Left renal cortex interstitium (tissue), 4 donors: ENCODE measurements at regions not wholly inside any gene's neighbourhood (a gene's known extent, or its start where the extent isn't known, plus 50 kb on each side); places are given as distances from the start of the nearest gene placed in this dataset.

Source experiments
- DNase-seq, 4 donors: peaks; one replicate each; pipeline ENCODE4 v3.0.0-alpha.2; 2013; ENCODE audit warnings: low read depth in 4 of 4, low spot score in 2 of 4, missing footprints in 1 of 4

DNA sequence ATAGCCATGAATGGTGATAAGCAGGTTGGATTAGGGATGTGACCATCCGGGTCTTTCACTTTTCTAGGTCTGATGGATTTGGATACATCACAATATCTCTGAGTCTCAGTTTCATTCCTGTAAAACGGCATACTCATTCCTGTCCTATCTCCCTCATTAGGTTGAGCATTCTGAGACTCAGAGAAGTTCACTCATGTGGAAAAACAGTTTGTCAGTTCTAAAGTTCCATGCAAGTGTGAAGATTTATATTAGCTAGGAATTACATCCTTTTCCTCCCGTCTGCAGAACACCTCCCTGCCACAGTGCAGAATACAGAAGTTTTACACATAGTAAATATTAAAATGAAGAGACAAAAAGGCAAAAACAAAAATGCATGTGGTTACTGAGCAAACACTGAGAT is 94.2 kb upstream of the SLC25A13 start:
- no peak for DNase-seq

DNA sequence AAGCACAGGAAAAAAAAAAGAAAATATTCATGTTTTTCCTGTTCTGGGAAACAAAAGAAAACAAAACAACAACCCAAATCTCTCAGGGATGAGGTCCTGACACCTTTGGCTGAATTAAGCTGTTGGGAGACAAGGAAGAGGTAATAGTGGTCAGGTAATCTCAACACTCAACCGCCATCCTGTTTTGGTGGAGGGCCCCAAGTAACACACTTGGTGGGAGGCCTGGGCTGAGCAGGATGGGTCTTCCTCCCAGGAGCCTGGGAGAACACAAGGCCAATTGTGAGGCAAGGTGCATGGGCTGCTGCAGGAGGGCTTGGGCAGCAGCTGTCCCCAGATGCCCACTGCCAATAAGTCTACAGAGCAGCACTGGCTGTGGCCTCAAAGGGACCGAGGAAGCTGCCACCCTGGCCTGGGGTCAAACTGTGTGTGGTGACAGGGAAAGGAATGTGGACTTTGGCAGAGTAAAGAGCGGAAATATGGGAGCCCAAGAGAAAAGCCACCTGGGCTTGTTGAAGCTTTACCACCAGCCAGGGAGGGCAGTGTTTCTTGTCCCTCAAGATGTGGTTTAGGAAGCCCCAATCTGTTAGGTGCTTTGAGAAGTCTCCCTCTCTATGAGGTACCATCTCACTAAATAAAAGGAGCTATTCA is 93.5 kb upstream of the SLC25A13 start:
- DNase-seq, result no peak

DNA sequence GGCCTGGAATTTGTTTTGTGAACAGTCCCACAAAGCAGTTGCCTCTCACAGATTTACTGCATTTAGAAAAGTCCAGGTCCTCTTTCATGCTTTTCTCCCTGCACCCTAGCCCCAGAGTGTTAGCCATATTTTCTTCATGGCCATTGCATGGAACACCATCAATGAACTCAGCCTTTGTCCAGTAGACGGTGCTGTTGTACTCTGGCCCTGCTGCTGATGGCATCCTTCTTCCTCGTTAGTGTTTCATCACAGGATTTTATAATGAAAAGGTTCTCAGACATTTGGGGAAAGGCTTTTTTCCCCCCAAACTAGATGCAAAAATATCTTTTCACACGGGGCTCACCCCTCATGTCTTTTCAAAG is 93.0 kb upstream of the SLC25A13 start:
- DNase-seq, result no peak

DNA sequence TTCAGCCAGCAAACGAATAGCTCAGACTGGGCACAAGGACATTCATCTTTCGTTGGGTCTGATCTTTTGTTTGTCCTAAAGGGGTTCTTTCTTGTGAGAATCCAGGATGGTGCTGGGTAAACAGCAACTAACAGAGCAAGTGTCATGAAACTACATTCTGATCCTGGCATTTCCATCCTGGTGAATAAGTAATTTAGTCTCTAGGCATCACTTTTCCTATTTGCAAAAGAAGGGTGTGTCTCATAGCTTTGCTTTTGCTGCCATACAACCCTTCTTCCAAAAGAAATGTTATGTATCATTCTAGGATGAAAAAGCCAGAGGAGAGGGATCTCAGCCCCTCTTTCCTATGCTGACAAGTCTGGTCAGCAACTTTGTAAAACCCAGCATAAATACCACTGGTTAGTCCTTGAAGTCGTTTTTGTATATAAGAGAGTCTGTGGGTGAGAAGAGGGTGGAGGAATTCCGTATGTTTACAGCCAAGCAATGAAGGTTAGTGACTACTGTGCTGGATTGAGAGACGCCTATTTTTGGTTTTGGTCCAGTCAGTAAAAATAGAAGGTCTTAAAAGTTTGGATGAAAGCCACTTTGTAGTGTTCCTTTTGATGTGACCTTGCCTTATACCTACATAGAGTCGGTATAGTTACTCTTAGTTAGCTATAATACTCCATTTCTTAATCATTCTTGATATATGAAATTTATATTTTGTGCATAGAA is 88.4 kb upstream of the SLC25A13 start:
- DNase-seq, result no peak

DNA sequence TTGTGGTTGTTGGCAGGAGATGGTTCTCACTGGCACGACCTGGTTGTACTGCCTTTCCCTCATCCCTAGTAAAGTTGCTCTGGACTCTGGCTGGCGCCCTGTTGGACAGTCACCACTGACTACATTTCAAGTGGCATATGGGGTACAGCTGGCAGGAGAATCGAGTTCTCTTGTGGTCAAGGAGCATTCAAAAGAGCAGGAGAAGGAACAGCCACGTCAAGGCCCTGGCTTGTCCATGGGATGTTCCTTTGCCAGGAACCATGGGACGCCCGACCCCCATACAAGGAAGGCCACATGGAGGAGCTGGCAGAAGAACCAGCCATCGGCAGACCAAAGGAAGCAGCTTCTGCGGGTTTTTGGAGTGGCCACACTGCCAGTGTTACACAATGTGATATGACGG is 87.0 kb upstream of the SLC25A13 start:
- no peak for DNase-seq

DNA sequence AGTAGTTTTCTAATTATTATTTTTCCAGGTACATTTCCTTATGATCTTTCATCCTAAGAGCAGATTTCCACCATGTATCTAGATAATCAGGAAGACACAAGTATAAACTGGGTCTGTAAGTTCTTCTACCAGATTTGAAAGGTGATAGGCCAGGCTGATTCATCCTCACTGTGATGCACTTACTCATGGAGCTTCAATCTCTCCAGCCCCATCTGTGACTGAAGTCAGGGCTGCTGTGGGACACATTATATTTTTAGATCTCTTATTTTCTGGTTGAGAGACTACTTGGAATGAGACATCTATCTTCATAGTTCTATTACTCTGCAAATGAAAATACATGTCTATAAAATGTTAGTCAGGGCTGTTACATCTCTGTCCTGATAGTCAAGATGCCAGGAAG is 85.5 kb upstream of the SLC25A13 start:
- DNase-seq, result no peak

DNA sequence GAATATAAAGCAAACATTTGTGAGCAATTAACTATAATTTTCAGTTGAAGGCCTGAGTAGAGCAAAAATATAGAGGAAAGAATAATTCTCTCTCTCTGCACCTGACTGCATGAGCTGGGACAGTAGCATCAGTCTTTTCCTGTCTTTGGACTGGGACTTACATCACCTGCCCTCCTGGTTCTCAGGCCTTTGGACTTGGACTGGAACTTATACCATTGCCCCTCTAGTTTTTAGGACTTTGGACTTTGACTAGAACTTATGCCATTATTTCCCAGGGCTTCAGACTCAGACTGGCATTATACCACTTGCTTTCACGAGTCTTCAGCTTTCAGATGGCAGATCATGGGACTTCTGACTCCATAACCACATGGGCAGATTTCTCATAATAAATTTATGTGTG is 81.0 kb upstream of the SLC25A13 start:
- no peak for DNase-seq

DNA sequence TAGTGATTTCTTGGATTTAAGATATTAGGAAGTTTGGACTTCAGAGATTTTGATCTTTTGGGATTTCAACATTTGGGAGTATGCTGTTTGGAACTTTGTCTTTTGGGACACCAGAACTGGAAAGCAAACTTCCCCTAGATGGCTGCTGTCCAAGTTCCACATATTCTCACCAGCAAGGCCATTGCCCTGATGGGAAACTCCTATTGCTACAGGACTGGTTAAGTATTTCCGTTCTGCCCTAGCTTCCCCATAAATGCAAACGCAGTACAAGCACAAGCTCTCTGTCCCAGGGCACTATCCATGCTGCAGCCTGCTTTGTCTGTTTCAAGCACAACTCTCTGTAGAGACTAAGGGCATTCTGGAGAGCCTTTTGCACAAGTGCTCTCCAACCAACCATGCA is 79.3 kb upstream of the SLC25A13 start:
- DNase-seq, result no peak

DNA sequence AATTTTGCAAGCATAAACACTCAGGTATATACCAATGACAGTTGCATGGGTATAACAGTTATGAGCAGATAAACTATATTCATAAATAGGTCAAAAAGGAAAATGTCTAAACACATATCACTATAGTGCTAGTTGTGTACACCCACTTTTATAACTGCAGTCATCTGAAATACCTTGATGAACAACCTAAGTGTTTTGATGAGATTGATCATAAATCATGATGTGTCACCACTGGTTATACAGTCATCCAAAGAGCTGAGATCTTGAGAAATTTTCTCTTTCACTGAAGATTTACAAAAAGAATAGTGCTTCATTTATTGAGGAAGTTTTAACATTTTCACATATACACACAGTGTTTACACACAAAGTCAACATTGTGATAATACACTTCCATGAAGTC is 78.6 kb upstream of the SLC25A13 start:
- DNase-seq, result no peak

DNA sequence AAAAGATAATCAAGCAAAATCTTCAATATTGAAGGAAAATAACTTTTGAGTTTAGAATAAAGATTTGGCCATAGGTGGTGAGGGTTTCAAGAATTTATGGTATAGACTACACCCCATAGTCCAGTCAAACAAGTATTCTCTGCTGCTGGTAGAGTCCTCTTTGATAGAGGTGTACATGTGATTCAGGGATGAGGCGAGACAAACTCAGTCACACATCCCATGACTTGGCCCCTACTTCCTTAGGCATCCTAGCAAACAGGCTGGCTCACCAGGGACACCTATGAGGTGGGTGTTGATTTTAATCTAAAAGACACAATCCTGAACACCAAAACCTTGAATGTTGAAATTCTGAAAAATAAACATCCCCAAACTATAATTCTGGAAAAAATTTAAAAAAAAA is 78.1 kb upstream of the SLC25A13 start:
- no peak for DNase-seq

DNA sequence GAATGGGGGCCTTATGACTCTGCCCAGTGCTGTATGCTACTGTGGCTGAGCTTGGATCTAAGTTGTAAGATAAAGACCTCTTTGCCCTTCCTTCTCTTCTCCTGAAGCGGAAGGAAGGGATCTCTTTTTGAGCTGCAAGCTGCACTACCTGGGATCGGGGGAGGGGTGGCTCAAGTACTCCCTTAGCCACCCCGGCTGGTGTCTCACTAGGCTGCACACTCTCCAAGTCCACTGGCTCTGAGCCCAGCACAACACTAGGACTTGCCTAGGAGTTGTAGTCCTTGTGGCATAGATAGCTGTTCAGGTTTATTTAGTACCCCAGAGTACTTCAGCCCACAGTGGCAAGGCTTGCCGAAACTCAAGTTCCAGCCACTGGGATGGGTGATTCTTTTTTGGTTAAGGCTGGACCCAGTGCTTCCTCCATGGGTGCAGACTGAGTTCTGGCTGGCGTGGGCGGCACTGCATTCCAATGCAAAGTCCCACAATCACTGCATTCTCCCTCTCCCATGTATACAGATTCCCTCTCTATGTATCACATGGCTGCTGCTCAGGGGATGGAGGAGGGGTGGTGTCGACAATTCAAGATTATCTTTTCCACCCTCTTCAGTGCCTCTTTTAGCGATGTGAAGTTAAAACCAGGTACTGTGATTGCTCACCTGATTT is 76.2 kb upstream of the SLC25A13 start:
- no peak for DNase-seq

DNA sequence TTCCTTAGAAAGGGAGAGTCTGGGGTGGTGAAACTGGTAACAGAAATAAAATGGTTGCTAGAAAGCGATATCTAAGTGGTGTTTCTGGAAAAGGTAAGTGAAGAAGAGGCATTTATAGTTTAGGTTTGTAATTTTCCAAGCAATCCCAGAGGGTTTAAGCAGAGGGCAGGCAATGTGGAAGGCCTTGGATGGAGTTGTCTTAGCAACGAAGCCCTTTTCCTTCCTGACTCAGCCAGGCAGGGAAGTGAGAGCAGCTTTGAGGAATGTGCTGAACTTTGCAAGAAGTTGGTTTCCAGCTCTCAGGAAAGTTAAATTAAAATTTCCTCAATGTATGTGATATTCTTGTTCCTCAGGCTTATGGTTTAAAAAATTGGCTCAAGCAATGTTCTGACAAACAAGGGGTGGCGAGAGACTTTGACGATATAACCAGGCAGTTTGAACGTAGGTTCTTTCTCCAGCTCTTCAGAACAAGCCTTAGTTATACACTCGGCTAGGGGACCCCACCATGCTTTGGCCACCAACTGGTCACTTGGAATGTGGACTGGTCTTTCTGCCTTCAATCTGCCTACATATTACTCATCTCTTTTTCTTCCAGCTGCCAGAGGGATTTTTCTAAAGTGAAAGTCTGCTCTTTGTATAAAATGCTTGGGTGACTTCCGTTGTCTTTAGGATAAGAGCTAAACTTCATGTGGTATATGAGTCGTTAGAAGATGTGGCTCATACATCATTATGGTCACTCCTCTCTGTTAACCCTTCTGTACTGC is 66.9 kb upstream of the SLC25A13 start:
- DNase-seq, result peak in 1 of 4 donors; percentile 6

DNA sequence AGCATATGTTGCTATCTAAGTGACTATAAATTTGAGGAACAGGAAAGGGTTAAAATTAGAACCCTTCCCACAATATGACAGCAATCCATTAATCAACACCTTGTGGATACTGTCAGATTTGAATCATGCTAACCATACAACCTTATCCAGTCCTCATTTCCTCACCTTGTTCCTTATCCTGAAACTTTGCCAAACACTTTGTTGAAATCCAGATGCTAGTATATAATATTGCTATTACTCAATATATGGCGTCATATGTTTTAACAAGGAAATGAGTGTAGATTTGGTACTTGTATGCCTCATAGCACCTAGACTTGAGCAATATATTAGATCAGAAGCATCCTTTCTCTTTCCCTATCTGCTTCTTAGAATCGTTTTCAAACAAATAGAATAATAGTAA is 66.3 kb upstream of the SLC25A13 start:
- no peak for DNase-seq

DNA sequence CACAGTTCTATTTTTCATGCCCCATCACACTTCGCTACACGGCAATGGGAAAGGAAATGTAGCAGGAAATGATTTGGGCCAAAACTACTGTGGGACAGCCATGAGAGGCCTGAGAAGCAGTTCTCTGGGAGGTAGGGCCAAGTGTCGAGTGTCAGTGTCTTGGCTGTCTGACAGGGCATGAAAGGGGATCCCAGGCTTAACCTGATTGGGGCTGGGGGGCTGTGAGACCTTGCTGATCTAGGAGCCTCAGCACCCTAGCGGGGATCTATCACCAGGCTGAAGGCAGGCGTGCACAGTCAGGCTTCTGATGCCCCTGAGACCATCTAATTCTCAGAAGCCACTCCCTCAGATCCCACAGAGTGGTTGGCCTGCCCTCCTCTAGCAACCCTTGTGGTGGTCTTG is 58.2 kb upstream of the SLC25A13 start:
- DNase-seq, result no peak

DNA sequence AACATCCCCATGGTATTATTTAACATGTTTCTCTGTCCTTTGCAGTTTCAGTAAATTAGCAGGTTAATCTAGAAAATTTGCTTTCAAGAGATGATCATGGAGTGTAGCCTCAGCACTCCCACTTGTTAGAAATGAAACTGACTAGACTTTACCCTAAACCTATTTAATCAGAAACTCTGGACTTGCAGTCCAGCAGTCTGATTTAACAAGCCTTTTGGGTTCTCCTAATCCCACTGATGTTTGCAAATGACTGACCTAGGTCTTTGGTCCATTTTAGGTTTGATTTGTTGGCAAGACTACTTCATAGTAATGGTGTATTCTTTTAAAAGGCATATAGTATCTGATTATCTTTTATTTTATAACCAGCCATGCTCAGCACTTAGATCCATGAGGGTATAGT is 55.5 kb upstream of the SLC25A13 start:
- no peak for DNase-seq
